Upper lobe of right lung (tissue), 1 donor: ENCODE measurements at regions not wholly inside any gene's neighbourhood (a gene's known extent, or its start where the extent isn't known, plus 50 kb on each side); places are given as distances from the start of the nearest gene placed in this dataset.

ENCODE experiments used
- ATAC-seq: fragments of 200-7000 bp; cut with Tn5 transposase; one replicate; pipeline ENCODE4 v1.9.1; 2020; ENCODE audit warnings: mild to moderate bottlenecking, moderate library complexity
- DNase-seq: peaks from one replicate; pipeline ENCODE4 v3.0.0-alpha.2; 2020
- H3K27ac ChIP-seq: fragments of 200-600 bp; one replicate; pipeline ENCODE4 v1.8.0; 2022
- H3K27me3 ChIP-seq: fragments of 200-600 bp; one replicate; pipeline ENCODE4 v1.8.0; 2022; ENCODE audit warnings: mild to moderate bottlenecking
- H3K36me3 ChIP-seq: fragments of 200-600 bp; one replicate; pipeline ENCODE4 v1.8.0; 2022
- H3K4me1 ChIP-seq: fragments of 200-600 bp; one replicate; pipeline ENCODE4 v1.8.0; 2022
- H3K4me3 ChIP-seq: fragments of 200-600 bp; one replicate; pipeline ENCODE4 v1.8.0; 2022; ENCODE audit warnings: mild to moderate bottlenecking
- H3K9me3 ChIP-seq: fragments of 200-600 bp; one replicate; pipeline ENCODE4 v1.8.0; 2022
- intact Hi-C: fragments of 100-400 bp; cut with DNase I; formaldehyde crosslinking; loops from one replicate; pipeline ENCODE4 v1.11.0; 2022
- TF ChIP-seq, protein P1 (sequence below): fragments of 200-600 bp; IDR thresholded peaks from one replicate; pipeline ENCODE4 v1.8.0; 2022; ENCODE audit warnings: antibody characterized with exemption
- donor health status: DM: no; HTN: yes; CAD: no; lungs with severe emphysema.

DNA sequence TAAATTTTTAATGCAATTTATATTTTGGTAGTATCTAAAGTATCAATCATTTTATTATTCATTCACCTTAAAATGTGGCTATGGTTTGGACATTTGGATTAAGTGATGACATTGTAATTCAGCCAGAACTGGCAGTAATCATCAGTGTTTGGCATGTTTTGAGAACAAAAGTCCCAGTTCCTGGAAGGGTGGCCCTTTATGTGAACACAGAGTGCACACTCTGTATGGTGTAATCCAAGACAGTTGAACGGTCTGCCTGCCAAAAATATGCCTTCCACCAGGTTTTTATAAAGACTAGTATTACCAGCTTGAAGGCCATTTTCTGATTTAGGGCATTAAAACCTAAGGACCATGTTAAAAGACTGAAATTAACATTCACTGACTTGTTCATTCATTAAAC is 448.7 kb downstream of the LTN1 start:
- no peak for ATAC-seq
- H3K9me3 ChIP-seq = no peaks in the 10 kb centered on the region
- H3K27me3 ChIP-seq = no peaks in the 10 kb centered on the region
- TF ChIP-seq, protein P1, sequence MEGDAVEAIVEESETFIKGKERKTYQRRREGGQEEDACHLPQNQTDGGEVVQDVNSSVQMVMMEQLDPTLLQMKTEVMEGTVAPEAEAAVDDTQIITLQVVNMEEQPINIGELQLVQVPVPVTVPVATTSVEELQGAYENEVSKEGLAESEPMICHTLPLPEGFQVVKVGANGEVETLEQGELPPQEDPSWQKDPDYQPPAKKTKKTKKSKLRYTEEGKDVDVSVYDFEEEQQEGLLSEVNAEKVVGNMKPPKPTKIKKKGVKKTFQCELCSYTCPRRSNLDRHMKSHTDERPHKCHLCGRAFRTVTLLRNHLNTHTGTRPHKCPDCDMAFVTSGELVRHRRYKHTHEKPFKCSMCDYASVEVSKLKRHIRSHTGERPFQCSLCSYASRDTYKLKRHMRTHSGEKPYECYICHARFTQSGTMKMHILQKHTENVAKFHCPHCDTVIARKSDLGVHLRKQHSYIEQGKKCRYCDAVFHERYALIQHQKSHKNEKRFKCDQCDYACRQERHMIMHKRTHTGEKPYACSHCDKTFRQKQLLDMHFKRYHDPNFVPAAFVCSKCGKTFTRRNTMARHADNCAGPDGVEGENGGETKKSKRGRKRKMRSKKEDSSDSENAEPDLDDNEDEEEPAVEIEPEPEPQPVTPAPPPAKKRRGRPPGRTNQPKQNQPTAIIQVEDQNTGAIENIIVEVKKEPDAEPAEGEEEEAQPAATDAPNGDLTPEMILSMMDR = no peak
- H3K36me3 ChIP-seq = no peaks in the 10 kb centered on the region
- H3K4me1 ChIP-seq = no peaks in the 10 kb centered on the region
- DNase-seq = no peak
- no peak overlapping the region for H3K4me3 ChIP-seq
- intact Hi-C loops = no loop called here
- H3K27ac ChIP-seq = no peak overlapping the region

DNA sequence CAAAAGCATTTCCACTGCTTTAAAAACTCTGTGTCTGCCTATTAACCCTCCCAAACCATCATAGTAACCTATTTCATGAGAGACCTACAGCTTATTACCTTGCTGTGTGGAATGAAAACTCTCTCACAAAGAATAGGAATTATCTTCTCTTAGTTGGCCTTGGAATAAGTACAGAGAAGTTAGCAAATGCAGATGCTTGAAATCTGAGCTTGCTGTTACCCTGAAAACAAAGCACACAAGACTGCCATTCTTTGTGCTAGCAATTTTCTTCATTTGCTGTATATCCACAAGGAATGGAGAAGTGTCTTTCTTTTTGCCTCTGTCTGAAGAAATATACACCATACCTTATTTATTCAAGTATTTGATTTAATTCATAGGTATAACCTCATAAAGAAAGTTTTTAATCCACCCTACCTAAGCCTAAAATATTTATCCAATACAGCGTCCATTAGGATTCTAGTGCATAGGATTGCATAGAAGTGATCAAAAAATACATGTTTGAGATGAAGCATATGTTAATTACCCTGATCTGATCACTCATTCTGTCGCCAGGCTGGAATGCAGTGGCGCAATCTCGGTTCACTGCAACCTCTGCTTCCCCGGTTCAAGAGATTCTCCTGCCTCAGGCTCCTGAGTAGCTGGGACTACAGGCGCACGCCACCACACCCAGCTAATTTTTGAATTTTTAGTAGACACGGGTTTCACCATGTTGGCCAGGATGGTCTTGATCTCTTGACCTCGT is 451.1 kb downstream of the LTN1 start:
- ATAC-seq (no peak), DNase-seq (no peak)
- H3K27ac ChIP-seq = no peak overlapping the region
- H3K36me3 ChIP-seq = no peaks in the 10 kb centered on the region
- no peaks in the 10 kb centered on the region for H3K27me3 ChIP-seq
- TF ChIP-seq, protein P1 = no peak
- intact Hi-C loops = no loop called here
- no peak overlapping the region for H3K4me3 ChIP-seq
- H3K4me1 ChIP-seq = no peaks in the 10 kb centered on the region
- no peaks in the 10 kb centered on the region for H3K9me3 ChIP-seq

DNA sequence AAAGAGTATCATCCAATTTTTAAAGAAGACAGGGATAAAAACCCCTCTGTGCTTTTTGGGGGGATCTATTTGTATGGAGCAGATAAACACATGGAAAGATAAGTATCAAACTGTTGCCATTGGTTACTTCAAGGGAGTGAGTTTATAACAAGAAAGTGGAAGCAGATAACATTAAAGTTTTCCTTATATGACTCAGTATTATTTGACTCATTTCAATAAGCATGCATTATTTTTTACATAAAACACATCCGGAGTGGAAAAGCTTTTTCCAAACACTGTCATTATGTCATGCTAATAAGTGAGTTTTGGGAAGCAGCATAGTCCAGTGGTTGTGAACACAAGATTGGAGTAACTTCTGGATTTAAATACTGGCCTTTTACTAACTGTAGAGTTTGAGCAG is 452.2 kb downstream of the LTN1 start:
- intact Hi-C loops = no loop called here
- Histone ChIP-seq H3K4me3 (no peak overlapping the region), H3K27ac (no peak overlapping the region), H3K27me3 (no peaks in the 10 kb centered on the region), H3K9me3 (no peaks in the 10 kb centered on the region), H3K36me3 (no peaks in the 10 kb centered on the region), H3K4me1 (no peaks in the 10 kb centered on the region)
- DNase-seq (no peak), ATAC-seq (no peak)
- TF ChIP-seq, protein P1 = no peak

DNA sequence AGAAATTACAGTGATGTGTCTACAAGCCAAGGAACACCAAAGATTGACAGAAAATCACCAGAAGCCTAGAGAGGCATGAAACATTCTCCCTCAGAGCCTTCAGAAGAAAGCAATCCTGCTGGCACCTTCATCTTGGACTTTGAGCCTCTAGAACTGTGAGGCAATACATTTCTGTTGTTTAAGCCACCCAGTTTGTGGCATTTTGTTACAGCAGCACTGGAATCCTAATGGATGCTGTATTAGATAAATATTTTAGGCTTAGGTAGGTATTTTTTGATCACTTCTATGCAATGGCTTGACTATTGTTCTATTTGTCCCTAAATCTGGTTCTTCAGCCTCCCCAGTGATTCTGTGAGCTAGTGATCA is 453.1 kb downstream of the LTN1 start:
- H3K4me3 ChIP-seq = no peak overlapping the region
- no peak overlapping the region for H3K27ac ChIP-seq
- H3K27me3 ChIP-seq = no peaks in the 10 kb centered on the region
- intact Hi-C loops = no loop called here
- DNase-seq (no peak), ATAC-seq (no peak)
- TF ChIP-seq, protein P1 = no peak
- no peaks in the 10 kb centered on the region for H3K9me3 ChIP-seq
- H3K36me3 ChIP-seq = no peaks in the 10 kb centered on the region
- no peaks in the 10 kb centered on the region for H3K4me1 ChIP-seq

DNA sequence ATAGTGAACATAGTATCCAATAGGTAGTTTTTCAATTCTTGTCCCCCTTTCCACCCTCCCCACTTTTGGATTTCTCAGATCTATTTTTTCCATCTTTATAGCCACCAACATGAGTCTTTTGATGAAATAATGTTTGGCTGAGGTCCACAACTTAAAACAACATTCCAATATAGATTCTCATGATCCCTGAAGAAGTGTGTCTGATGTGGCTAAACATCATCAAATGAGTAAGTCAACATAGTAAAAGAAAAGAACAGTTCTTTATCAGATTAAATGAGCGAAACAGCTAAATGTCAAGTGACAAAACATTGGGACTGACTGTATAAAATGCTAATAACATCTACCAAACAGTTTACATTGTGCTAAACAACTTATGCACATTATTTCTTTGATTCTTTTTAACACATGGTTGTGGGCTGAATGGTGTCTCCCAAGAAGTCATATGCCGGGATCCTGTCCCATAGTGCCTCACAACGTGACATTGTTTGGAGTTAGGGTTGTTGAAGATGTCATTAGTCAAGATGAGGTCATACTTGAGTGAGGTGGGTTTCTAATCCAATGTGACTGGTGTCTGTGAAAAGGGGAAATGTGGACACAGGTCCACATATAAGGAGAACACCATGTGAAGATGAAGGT is 453.6 kb downstream of the LTN1 start:
- ATAC-seq = no peak
- TF ChIP-seq, protein P1 = no peak
- no peak for DNase-seq
- no peaks in the 10 kb centered on the region for H3K4me1 ChIP-seq
- H3K27ac ChIP-seq = no peak overlapping the region
- no peaks in the 10 kb centered on the region for H3K9me3 ChIP-seq
- no peaks in the 10 kb centered on the region for H3K27me3 ChIP-seq
- intact Hi-C loops = no loop called here
- no peak overlapping the region for H3K4me3 ChIP-seq
- H3K36me3 ChIP-seq = no peaks in the 10 kb centered on the region
